Mononuclear cell (primary cell): ENCODE measurements at regions not wholly inside any gene's neighbourhood (a gene's known extent, or its start where the extent isn't known, plus 50 kb on each side); places are given as distances from the start of the nearest gene placed in this dataset.
"Not testable (repeated sequence)": the region's sequence is repeated elsewhere in the genome, so short reads cannot be mapped to it uniquely, and the experiment has no call there.

ENCODE experiments used
- H3K27me3 ChIP-seq: 2 replicates; pipeline ENCODE4 v1.6.0; 2011; ENCODE audit warnings: low read length, control low read depth; ENCODE audit not compliant: insufficient read depth
- H3K4me1 ChIP-seq: 2 replicates; pipeline ENCODE4 v1.5.1; 2011; ENCODE audit warnings: mild to moderate bottlenecking, low read length, control low read depth; ENCODE audit not compliant: insufficient read depth
- H3K4me3 ChIP-seq: 2 replicates; pipeline ENCODE4 v1.5.1; 2011; ENCODE audit warnings: mild to moderate bottlenecking, low read length, moderate library complexity
- H3K9me3 ChIP-seq: 2 replicates; pipeline ENCODE4 v1.5.1; 2011; ENCODE audit warnings: low read depth, mild to moderate bottlenecking, control low read depth, low read length

- H3K27me3 ChIP-seq: no peaks in the 10 kb centered on the region
- no peak overlapping the region for H3K4me3 ChIP-seq
- no peaks in the 10 kb centered on the region for H3K4me1 ChIP-seq
- peaks cover 18% of the 10 kb centered on the region for H3K9me3 ChIP-seq
These were observed 88.4 kb upstream of the ZNF492 start for GRCh38 chr19:22545751-22546150.

- no peaks in the 10 kb centered on the region for H3K4me1 ChIP-seq
- no peaks in the 10 kb centered on the region for H3K27me3 ChIP-seq
- peaks cover 16% of the 10 kb centered on the region for H3K9me3 ChIP-seq
- no peak overlapping the region for H3K4me3 ChIP-seq
These were observed 100.4 kb upstream of the ZNF492 start for GRCh38 chr19:22533761-22534160.

GRCh38 chr19:22532388-22533300, 101.5 kb upstream of the ZNF492 start:
- peaks cover 13% of the 10 kb centered on the region for H3K9me3 ChIP-seq
- no peak overlapping the region for H3K4me3 ChIP-seq
- no peaks in the 10 kb centered on the region for H3K27me3 ChIP-seq
- no peaks in the 10 kb centered on the region for H3K4me1 ChIP-seq

GRCh38 chr19:22530042-22530441, 104.1 kb upstream of the ZNF492 start:
- Histone ChIP-seq H3K9me3 (peaks cover 5% of the 10 kb centered on the region), H3K4me3 (no peak overlapping the region), H3K27me3 (no peaks in the 10 kb centered on the region), H3K4me1 (no peaks in the 10 kb centered on the region)

GRCh38 chr19:22528956-22529355, 105.2 kb upstream of the ZNF492 start:
- Histone ChIP-seq H3K4me1 (no peaks in the 10 kb centered on the region), H3K9me3 (no peaks in the 10 kb centered on the region), H3K4me3 (no peak overlapping the region), H3K27me3 (no peaks in the 10 kb centered on the region)

GRCh38 chr19:22527554-22527953, 105.4 kb upstream of the ZNF98 start:
- H3K27me3 ChIP-seq: no peaks in the 10 kb centered on the region
- H3K4me1 ChIP-seq: no peaks in the 10 kb centered on the region

GRCh38 chr19:22526661-22527272, 104.6 kb upstream of the ZNF98 start:
- no peak overlapping the region for H3K4me3 ChIP-seq
- H3K9me3 ChIP-seq: no peaks in the 10 kb centered on the region
- H3K27me3 ChIP-seq: no peaks in the 10 kb centered on the region
- H3K4me1 ChIP-seq: no peaks in the 10 kb centered on the region

More at GRCh38 chr19:22527554-22527953, 105.4 kb upstream of the ZNF98 start:
- no peak overlapping the region for H3K4me3 ChIP-seq
- H3K9me3 ChIP-seq: no peaks in the 10 kb centered on the region

- H3K27me3 ChIP-seq: no peaks in the 10 kb centered on the region
- no peak overlapping the region for H3K4me3 ChIP-seq
- H3K4me1 ChIP-seq: no peaks in the 10 kb centered on the region
- H3K9me3 ChIP-seq: no peaks in the 10 kb centered on the region
These were observed 101.8 kb upstream of the ZNF98 start for GRCh38 chr19:22523940-22524339.

- H3K4me1 ChIP-seq, H3K4me3 ChIP-seq, H3K27me3 ChIP-seq, H3K9me3 ChIP-seq: not testable (repeated sequence)
These were observed 97.4 kb upstream of the ZNF98 start for GRCh38 chr19:22519562-22519961.

- Histone ChIP-seq H3K4me3 (no peak overlapping the region), H3K4me1 (no peaks in the 10 kb centered on the region), H3K9me3 (no peaks in the 10 kb centered on the region), H3K27me3 (no peaks in the 10 kb centered on the region)
These were observed 97.0 kb upstream of the ZNF98 start for GRCh38 chr19:22519152-22519551.

GRCh38 chr19:22517496-22518411, 95.6 kb upstream of the ZNF98 start:
- H3K27me3 ChIP-seq: no peaks in the 10 kb centered on the region
- H3K9me3 ChIP-seq: no peaks in the 10 kb centered on the region
- no peaks in the 10 kb centered on the region for H3K4me1 ChIP-seq
- H3K4me3 ChIP-seq: no peak overlapping the region

GRCh38 chr19:22515435-22515834, 93.3 kb upstream of the ZNF98 start:
- H3K4me1 ChIP-seq: no peaks in the 10 kb centered on the region
- H3K27me3 ChIP-seq: no peaks in the 10 kb centered on the region
- H3K4me3 ChIP-seq: no peak overlapping the region
- H3K9me3 ChIP-seq: no peaks in the 10 kb centered on the region

GRCh38 chr19:22503524-22503923, 81.4 kb upstream of the ZNF98 start:
- H3K9me3 ChIP-seq: peaks cover 15% of the 10 kb centered on the region
- no peaks in the 10 kb centered on the region for H3K27me3 ChIP-seq
- H3K4me3 ChIP-seq: no peak overlapping the region
- H3K4me1 ChIP-seq: no peaks in the 10 kb centered on the region

- no peak overlapping the region for H3K4me3 ChIP-seq
- peaks cover 15% of the 10 kb centered on the region for H3K9me3 ChIP-seq
- H3K4me1 ChIP-seq: no peaks in the 10 kb centered on the region
- no peaks in the 10 kb centered on the region for H3K27me3 ChIP-seq
These were observed 80.6 kb upstream of the ZNF98 start for GRCh38 chr19:22502766-22503165.
